Iris pigment epithelial cell (primary cell): ENCODE measurements at regions not wholly inside any gene's neighbourhood (a gene's known extent, or its start where the extent isn't known, plus 50 kb on each side); places are given as distances from the start of the nearest gene placed in this dataset.
"Not testable (repeated sequence)": the region's sequence is repeated elsewhere in the genome, so short reads cannot be mapped to it uniquely, and the experiment has no call there.

Experiments
- DNase-seq: peaks from one replicate; pipeline ENCODE4 v3.0.0-alpha.2; 2011; ENCODE audit warnings: low read depth

DNA sequence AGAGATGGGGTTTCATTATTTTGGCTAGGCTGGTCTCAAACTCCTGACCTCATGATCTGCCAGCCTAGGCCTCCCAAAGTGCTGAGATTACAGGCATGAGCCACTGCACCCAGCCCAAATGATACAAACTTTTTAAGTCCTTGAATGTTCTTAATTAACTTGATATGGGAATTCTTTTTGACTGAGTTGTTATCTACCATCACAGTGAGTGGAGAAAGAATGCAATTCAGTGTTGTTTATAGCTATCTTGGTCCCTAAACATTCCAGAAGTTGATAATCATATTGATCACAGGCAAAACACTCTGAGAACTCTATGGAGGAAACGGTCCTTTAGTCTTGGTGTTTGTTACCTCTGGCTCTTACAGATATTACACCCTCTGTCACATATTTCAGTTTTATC is 1072.5 kb downstream of the SUCLG1 start:
- no peak for DNase-seq

DNA sequence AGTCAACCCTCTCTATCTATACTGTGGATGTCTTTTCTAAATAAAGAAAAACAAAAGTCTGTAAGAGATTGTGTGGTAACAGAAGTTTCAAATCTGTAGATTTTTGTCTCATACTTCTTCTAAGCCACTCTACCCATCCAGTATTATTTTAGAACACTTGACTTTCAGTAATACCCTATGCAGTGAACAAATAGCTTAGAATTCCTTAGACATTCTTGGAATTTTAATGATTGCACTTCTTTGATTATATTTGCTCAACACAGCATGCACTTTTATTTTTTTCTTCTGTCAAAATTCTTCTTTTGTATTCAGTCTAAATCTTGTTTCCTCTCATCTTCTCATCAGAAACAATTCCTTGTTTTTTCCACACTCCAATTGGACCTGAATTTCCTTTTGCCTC is 1080.2 kb downstream of the SUCLG1 start:
- DNase-seq: no peak

DNA sequence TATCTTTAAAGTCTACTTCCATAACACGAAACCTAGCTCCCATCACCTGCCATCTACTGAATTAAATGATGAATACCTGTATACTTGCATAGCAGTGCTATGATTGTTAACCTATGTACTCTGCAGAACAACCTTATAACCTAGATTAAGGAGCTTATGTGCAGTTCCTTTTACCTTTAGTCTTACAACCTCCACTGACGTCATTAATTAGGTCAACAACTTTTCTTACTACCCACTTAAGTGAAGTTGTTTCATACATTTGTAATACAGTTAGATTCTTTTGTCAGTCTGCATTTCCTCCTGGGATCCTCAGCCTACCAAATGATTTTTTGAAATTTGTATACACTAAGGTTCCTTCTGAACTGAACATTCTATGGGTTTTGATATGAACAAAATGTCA is 1082.3 kb downstream of the SUCLG1 start:
- DNase-seq: no peak

DNA sequence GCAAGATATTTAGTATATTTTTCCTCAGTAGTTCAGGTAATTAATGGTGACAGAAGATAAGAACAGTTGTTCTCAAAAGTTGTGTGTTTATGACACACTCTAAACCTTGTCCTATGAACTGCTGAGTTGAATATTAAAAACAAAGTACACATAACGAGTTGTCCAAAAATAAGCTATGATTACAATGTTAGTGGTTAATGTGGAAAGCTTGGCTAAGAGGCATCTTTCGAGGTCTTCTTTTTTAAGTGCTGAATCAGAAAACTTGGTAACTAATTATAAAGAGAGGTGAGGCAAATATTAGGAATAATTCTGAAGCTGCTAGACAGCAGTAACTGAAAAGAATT is 1088.7 kb downstream of the SUCLG1 start:
- DNase-seq: no peak

DNA sequence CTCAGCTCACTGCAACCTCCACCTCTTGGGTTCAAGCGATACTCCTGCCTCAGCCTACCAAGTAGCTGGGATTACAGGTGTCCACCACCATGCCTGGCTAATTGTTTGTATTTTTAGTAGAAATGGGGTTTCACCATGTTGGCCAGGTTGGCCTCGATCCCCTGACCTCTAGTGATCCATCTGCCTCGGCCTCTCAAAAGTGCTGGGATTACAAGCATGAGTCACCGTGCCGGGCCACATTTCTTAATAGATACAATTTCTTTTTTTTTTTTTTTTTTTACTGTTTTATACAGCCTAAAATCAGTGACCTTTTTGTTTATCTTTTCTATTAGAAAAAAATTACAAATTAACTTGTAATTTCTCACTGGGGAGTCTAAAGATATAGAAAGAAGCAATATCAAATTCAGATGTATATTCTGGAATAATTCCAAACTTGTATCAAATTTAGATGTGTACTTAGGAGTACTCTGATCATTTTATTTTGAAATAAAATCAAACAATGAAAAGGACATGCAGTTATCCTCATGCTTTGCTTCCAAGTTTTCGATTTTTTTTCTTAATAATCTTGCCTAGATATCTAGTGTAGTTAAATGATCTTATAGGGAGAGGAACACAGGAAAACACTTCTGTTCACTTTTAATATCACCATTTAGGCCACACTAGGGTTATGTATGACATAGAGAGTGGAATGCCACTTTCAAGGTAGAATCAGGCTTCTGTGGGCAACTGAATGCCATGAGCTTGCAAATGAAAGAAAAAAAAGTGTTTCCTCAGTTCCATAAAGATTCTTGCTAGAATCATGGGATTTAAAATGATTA is 1089.3 kb downstream of the SUCLG1 start:
- no peak for DNase-seq

DNA sequence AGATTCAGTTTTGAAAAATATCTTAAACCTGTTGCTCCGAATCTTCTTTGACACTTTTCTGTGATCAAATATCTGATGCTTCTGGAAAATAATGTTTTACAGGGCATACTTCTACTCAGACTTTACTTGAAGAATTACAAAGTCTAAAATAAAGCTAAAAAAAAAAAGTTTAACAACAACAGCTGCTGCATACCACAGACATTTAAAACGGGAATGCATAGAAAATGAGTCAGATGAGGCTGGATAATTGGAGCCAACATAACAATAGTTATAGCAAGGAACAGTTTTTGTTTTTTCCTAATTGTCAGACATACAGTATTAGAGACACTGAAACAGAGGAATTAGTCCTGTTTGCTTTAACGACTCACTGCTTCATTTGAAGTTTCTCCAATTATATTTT is 1090.2 kb downstream of the SUCLG1 start:
- DNase-seq: no peak

DNA sequence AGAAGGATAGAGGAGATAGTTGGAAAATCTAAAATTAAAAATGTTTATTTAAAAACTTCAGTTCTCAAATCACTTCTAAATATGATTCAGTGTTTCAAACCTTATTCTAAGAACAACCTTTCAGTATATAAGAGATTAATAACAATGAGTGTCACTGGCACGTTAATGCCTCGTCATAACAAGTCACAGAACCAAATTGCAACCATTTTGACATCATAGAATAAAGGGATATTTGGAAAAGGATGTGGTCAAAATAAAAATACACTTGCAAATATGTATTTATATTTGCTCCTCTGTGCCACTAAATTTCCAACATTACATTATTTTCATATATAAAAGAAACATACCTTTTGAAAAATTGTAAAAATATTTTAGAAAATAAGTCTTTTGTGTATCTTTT is 1090.6 kb downstream of the SUCLG1 start:
- DNase-seq: no peak

DNA sequence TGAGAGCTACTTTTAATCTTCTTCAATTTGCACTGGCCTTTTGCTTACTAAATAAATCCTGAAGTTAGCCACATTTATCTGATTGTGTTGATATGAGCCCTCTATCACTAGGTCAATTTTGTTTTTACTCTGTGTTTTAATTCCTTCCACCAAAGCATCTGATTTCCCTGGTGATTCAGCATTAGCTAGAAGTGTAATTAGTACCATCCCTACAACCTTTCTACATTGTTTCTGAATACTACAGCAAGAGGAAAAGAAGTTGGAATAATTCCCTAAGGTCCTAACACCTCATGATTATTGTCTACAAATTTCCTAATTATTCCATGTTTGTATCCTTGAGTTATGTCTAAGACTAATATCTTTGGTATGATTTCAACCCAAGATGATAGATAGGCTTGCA is 1093.6 kb downstream of the SUCLG1 start:
- no peak for DNase-seq

DNA sequence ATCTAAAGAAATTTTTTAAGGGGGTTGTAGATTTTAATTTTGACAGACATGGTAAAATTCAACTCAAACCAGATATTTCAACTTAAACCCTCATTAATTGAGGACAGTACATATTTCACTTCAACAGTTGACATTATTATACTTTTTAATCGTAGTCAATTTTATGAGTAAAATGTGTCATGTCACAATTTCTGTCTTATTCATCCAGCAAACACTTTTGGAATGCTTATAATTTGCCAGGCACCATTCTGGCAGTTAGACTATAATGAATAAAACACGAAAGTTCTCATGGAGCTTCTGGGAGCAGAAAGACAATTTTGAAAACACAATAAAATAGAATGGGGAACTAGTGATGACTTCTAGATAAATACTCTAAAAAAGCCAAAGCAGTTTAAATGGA is 1094.8 kb downstream of the SUCLG1 start:
- DNase-seq: no peak

DNA sequence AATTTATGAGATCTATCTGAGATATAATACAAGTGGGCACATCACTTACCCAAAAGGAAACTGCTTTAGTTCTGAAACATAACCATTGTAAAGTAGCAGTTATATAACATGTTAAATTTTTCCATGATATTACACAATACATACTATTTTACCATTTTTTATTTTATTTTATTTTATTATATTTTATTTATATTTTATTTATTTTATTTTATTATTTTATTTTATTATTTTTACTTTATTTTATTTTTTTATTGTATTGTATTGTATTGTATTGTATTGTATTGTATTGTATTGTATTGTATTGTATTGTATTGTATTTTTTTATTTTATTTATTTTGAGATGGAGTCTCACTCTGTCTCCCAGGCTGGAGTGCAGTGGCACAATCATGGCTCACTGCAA is 1095.9 kb downstream of the SUCLG1 start:
- not testable (repeated sequence) for DNase-seq

DNA sequence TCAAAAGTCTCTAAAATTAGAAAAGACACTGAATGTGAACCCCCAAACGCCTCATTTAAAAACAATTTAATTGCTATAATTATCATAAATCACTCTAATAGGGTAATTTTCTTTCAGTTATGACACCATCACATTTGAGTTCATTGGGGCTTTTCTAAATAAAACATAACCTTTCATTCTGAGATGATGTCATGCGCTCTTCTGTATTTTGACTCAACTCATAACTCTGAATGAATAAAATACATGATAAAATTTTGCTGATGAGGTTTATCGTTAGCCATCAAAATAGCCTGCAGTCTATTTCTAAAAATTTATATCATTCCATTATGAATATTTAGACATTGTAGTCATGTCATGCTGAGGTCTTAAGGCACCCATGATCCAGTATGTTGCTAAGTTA is 1099.7 kb downstream of the SUCLG1 start:
- DNase-seq: no peak

DNA sequence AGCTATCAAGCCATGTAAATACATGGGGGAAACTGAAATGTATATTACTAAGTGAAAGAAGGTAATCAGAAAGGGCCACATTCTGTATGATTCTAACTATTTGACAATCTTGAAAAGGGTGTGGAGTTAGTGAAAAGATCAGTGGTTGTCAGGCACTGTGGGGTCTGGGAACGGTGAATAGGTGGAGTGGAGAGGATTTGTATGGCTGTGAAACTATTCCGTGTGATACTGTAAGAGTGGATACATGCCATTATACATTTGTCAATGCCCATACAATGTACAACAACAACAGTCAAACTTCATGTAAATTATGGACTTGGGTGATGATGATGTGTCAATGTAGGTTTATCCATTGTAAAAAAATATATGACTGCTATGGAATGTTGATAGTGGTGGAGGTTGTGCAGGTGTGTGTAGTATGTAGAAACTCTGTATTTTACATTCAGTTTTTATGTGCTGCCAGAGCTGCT is 1116.2 kb downstream of the SUCLG1 start:
- no peak for DNase-seq

DNA sequence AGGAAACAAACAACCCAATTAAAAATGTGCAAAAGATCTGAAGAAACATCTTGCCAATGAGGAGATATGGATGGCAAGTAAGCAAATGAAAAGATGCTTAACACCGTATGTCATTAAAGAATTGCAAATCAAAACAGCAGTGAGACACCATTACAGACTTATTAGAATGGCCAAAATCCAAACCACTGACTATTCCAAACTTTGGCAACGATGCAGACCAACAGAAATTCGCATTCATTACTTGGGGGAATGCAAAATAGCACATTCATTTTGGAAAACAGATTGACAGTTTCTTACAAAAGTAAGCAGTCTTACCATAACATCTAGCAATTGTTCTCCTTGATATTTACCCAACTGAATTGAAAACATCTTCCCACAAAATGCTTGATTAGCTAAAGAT is 1118.7 kb downstream of the SUCLG1 start:
- DNase-seq: no peak

DNA sequence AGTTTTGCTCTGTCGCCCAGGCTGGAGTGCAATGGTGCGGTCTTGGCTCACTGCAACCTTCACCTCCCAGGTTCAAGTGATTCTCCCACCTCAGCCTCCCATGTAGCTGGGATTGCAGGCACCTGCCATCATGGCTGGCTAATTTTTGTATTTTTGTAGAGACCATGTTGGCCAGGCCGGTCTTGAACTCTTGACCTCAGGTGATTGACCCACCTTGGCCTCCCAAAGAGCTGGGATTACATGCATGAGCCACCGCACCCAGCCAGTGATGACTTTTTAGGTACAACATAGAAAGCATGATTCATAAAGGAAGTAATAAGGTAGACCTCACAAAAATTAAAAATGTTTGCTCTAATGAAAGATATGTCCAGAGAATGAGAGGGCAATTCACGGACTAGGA is 1119.1 kb downstream of the SUCLG1 start:
- not testable (repeated sequence) for DNase-seq

DNA sequence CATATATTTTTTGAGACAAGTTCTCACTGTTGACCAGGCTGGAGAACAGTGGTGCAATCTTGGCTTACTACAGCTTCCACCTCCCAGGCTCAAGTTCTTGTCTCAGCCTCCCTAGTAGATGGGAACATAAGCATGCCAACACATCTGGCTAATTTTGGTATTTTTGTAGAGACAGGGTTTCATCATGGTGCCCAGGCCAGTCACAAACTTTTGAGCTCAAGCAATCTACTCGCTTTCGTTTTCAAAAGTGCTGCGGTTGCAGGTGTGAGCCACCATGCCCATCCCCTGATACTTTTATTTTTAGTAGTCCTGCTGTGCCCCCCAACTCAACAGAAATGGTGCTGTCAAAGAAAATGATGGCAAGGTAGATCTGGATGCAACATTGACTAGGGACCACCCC is 1127.3 kb downstream of the SUCLG1 start:
- DNase-seq: no peak

DNA sequence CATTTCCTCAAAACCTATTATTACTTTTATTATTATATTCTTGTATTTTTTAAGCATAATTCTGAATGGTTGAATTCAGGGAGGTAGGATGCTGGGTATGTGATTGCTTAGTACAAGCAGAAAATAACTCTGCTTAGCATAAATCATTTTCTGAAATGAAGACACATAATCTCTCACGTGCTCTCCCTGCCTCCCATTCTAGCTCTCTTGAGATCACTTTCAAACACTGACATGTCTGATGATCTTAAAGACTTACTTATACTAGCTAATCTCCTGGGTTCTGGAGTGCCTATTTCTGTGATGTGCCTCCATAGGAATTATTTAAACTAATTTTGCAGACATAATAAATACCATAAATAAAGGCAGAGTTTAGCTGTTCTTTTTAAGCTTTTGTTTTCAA is 1136.0 kb downstream of the SUCLG1 start:
- no peak for DNase-seq

DNA sequence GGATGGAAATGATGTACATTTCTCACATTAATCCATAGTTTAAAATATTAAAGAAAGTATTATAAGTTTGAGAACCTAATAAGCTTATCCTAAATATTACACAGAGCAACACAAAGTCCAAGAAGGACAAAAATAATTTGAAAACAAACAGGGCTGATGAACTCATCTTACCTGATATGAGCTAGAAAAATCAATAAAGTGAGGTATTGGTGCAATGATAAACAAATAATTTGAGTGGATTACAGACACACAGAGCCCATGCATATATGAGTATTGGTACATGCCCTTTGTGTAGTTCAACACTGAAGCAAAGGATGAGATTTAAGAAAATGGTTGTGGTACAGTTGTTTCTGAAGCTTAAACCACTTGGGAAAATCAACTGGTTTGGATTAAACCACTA is 1139.0 kb downstream of the SUCLG1 start:
- no peak for DNase-seq

DNA sequence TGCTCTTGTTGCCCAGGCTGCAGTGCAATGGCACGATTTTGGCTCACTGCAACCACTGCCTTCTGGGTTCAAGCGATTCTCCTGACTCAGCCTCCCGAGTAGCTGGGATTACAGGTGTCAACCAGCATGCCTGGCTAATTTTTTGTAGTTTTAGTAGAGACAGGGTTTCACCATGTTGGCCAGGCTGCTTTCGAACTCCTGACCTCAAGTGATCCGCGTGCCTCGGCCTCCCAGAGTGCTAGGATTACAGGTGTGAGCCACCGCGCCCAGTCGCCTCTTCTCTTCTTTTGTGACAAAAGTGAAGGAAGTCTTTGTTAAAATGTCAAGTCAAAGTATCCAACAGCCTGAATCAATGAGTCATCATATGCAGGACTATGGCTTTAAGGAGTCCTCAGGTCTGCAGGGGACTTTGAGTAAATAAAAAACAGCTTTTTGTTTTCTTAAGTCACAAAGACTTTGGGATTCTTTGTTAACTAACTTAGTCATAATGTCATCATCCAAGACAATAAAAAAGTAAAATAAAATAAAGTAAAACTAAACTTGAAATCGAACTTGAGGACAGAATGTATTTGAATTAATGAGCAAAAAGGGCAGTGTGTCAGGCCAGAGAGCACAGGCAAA is 1153.2 kb downstream of the SUCLG1 start:
- DNase-seq: no peak

DNA sequence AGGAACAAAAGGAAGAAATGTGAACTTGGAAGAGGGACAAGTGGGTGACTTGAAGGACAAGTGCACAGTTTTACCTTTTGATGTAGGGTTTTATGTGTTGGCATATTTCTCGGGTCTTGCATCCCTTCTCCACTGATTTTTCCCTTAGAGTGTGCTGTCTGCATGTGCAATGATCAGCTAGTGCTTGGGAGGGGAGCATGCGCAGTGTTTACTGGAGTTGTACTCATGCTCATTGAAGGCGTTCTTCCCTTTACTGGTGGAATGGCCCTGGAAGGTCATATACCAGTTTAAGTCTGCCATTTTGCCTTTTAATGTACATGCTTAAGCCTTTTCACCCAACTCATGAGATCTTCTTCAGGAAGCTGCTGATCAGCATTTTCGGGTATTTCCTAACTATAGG is 1168.0 kb downstream of the SUCLG1 start:
- DNase-seq: no peak

DNA sequence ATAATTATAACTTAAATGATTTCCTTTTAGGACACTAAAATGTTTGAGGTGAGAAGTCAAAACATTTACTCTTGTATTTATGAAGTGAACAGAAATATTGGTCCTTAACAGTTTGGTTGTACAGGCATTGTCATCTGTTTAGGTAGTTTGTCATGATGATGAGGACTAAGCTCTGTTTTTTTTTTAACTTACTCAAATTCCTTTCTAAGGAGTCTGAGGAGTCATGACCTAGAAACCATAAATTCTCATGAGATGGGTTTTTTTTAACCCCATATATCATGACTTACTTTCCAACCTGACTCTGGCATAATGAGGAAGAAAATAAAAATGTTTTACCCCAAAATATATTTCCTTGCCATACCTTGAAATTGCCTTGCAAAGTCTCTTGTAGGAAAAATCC is 1176.2 kb downstream of the SUCLG1 start:
- no peak for DNase-seq

DNA sequence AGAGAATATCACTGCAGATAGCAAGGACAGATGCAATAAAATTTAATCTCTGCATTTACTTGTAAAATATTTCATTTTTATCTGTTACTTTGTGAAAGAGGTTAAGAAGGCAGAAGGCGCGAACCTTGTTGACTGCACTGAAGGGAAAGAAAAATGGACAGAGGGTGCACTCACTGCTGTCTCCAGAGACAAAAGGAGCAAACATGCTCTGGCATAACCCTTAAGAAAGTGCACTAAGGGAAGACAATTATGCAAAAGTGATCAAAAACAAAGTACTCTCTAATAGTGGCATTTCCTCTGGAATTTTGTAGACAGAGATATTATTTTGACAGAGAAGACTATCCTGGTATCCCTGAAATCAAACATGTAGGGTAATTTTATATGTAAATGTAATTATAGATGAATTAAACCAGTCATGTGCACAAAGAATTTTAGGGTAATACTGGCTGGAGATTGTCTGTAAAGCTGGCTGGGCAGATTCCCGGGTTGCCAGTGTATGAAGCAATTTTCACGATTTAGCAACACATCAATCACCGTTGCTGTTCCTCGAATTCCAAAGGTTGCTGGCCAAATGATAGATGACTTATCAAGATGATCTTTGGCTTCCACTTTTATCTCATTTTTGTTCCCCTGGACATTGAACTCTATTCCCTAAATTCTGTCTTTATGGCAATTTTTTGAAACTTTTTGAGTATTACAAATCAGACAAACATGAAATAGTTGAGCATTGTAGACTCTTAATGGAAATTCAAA is 1176.9 kb downstream of the SUCLG1 start:
- no peak for DNase-seq

DNA sequence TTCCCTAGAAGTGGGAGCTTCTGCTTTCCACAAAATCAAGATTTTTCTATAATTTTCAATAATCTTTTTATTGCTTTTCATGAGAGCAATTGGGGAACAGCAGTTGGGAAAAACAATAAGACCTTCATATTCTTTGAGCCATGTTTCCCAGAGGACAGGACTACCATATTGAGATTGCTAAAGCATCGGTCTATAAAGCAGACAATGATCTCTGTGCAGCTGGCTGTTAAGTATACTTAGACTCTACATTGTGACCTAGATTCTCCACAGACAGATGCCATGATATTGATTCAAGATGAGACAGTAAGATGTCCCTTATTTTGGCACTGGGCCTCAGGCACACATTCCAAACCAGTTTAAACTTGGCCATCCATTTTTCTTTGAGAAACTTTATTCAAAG is 1178.7 kb downstream of the SUCLG1 start:
- DNase-seq: no peak

DNA sequence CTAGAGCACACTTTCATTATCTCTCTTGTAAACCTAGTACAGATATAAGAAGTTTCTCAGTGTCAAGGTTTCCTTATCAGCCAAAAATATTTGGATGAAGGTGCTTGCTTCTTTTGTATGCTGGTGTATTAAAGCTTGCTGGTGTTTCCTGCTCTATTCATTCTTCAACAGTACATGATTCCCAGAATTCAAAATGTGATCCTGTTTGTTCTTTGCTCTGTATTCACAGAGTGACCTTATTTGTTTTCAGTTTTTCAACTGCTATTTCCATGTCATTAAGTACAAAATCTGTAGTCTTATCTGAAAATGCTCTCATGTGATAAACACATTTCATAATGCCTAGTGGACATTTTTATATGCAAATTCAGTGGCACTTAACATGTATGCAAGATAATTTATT is 1185.8 kb downstream of the SUCLG1 start:
- DNase-seq: no peak
